GM12878 (cell line): ENCODE measurements at regions not wholly inside any gene's neighbourhood (a gene's known extent, or its start where the extent isn't known, plus 50 kb on each side); places are given as distances from the start of the nearest gene placed in this dataset.

Experiments
- ATAC-seq: fragments of 200-7000 bp; cut with Tn5 transposase; 3 replicates; pipeline ENCODE4 v1.9.1; 2020; ENCODE audit warnings: mild to moderate bottlenecking, moderate library complexity
- BruUV-seq: library from RNA; stranded (reverse); fragments of 400-500 nt; replicated peaks from 2 replicates; lab custom pipeline; 2021; lab: Mats Ljungman, UMichigan
- CTCF ChIA-PET: fragments of 300-600 bp; sonication (Branson Sonifier 250); formaldehyde crosslinking; extraction: SDS; loops from one replicate; lab custom pipeline; 2021; ENCODE audit warnings: inconsistent platforms; lab: Yijun Ruan, JAX
- POLR2A ChIA-PET: fragments of 350-600 bp; formaldehyde crosslinking; extraction: SDS; loops from one replicate; lab custom pipeline; 2021; ENCODE audit warnings: inconsistent platforms; lab: Charles Lee
- RAD21 ChIA-PET: fragments of 300-600 bp; sonication (Branson Sonifier 250); formaldehyde crosslinking; loops from one replicate; lab custom pipeline; 2023; ENCODE audit warnings: antibody characterized with exemption; ENCODE audit not compliant: unreplicated experiment; lab: Charles Lee
- SMC1A ChIA-PET: fragments of 300-600 bp; sonication (Branson Sonifier 250); formaldehyde crosslinking; loops from one replicate; lab custom pipeline; 2023; ENCODE audit not compliant: unreplicated experiment, uncharacterized antibody; lab: Charles Lee
- DNase-seq: peaks from one replicate; pipeline ENCODE4 v3.0.0-alpha.2; 2011; ENCODE audit warnings: low read depth, low spot score
- FAIRE-seq: peaks from 3 replicates; lab custom pipeline; 2011; peaks lifted over from hg19 to GRCh38; lab: Jason Lieb, UNC
- H2AFZ ChIP-seq: 2 replicates; pipeline ENCODE4 v1.6.0; 2011; ENCODE audit warnings: low read depth, low read length, control low read depth; ENCODE audit not compliant: control insufficient read depth
- H3K27ac ChIP-seq: 2 replicates; pipeline ENCODE4 v1.5.1; 2011; ENCODE audit warnings: control low read depth; ENCODE audit not compliant: control insufficient read depth, insufficient read depth
- H3K27me3 ChIP-seq, 2 experiments: replicated peaks in 1 of 2; 2 replicates each; pipeline versions ENCODE4 v1.6.0 to v1.6.1; 2011; ENCODE audit warnings: low read length in 1 of 2; ENCODE audit not compliant: control insufficient read depth in 2 of 2, insufficient read depth in 2 of 2
- H3K36me3 ChIP-seq, 2 experiments: 2 replicates each; pipeline ENCODE4 v1.5.1; 2011; ENCODE audit warnings: low read length in 1 of 2; ENCODE audit not compliant: control insufficient read depth in 2 of 2, insufficient read depth in 2 of 2
- H3K4me1 ChIP-seq: 2 replicates; pipeline ENCODE4 v1.6.1; 2011; ENCODE audit warnings: mild to moderate bottlenecking, low read length, moderate library complexity, mixed read lengths; ENCODE audit not compliant: control insufficient read depth, insufficient read depth
- H3K4me2 ChIP-seq: 2 replicates; pipeline ENCODE4 v1.6.0; 2011; ENCODE audit warnings: control low read depth; ENCODE audit not compliant: control insufficient read depth, insufficient read depth
- H3K4me3 ChIP-seq: fragments of 200-600 bp; sonication (generic); 2 replicates; pipeline ENCODE4 v1.5.1; 2016
- H3K79me2 ChIP-seq: 2 replicates; pipeline ENCODE4 v1.6.0; 2011; ENCODE audit warnings: low read length; ENCODE audit not compliant: control insufficient read depth, insufficient read depth
- H3K9ac ChIP-seq: 2 replicates; pipeline ENCODE4 v1.8.0; 2011; ENCODE audit warnings: low read length, control low read depth, mixed read lengths; ENCODE audit not compliant: control insufficient read depth, insufficient read depth
- H3K9me3 ChIP-seq: replicated peaks from 3 replicates; pipeline ENCODE4 v1.5.1; 2011; ENCODE audit warnings: mild to moderate bottlenecking, low read length; ENCODE audit not compliant: control insufficient read depth, insufficient read depth
- H4K20me1 ChIP-seq: 2 replicates; pipeline ENCODE4 v1.6.0; 2011; ENCODE audit not compliant: control insufficient read depth, insufficient read depth
- BCL3 ChIP-seq: IDR thresholded peaks from 2 replicates; pipeline ENCODE4 v1.6.1; 2011; ENCODE audit warnings: borderline replicate concordance, low read depth, mild to moderate bottlenecking, moderate library complexity, low read length; ENCODE audit not compliant: insufficient read depth, poor library complexity, severe bottlenecking
- BMI1 ChIP-seq: fragments of 450-650 bp; IDR thresholded peaks from 2 replicates; pipeline ENCODE4 v1.6.1; 2016; ENCODE audit warnings: mild to moderate bottlenecking, moderate library complexity, borderline replicate concordance
- CHD2 ChIP-seq: IDR thresholded peaks from 2 replicates; pipeline ENCODE4 v1.6.1; 2011; ENCODE audit warnings: low read depth, low read length, improper control_type of control experiment, borderline replicate concordance
- CREM ChIP-seq: IDR thresholded peaks from 2 replicates; pipeline ENCODE4 v1.6.1; 2014; ENCODE audit warnings: antibody characterized with exemption, low read depth
- E2F4 ChIP-seq: IDR thresholded peaks from 2 replicates; pipeline ENCODE4 v1.6.1; 2012; ENCODE audit warnings: low read depth, low read length, improper control_type of control experiment
- ESRRA ChIP-seq: IDR thresholded peaks from 2 replicates; pipeline ENCODE4 v1.6.1; 2012; ENCODE audit warnings: mild to moderate bottlenecking, low read length, improper control_type of control experiment
- HCFC1 ChIP-seq: fragments of 150-350 bp; IDR thresholded peaks from 2 replicates; pipeline ENCODE4 v1.6.1; 2014; ENCODE audit warnings: low read length
- MXI1 ChIP-seq: fragments of 150-350 bp; IDR thresholded peaks from 2 replicates; pipeline ENCODE4 v1.6.1; 2011; ENCODE audit warnings: low read depth, mild to moderate bottlenecking, inconsistent platforms, low read length, improper control_type of control experiment
- NFXL1 ChIP-seq: fragments of 450-650 bp; IDR thresholded peaks from 2 replicates; pipeline ENCODE4 v1.6.1; 2017; ENCODE audit warnings: antibody characterized with exemption, mild to moderate bottlenecking, borderline replicate concordance
- NFYA ChIP-seq: IDR thresholded peaks from 2 replicates; pipeline ENCODE4 v1.6.1; 2011; ENCODE audit warnings: low read depth, mild to moderate bottlenecking, low read length, improper control_type of control experiment, borderline replicate concordance
- POU2F2 ChIP-seq: IDR thresholded peaks from 3 replicates; pipeline ENCODE4 v1.6.1; 2011; ENCODE audit warnings: low read depth, mild to moderate bottlenecking, low read length, borderline replicate concordance
- RBBP5 ChIP-seq: fragments of 200-600 bp; sonication (generic); conservative IDR thresholded peaks from 2 replicates; pipeline ENCODE4 v1.6.1; 2016
- TCF12 ChIP-seq: IDR thresholded peaks from 2 replicates; pipeline ENCODE4 v1.6.1; 2011; ENCODE audit warnings: low read depth, mild to moderate bottlenecking, low read length
- WGBS: methylation state at CpG from one replicate; pipeline ENCODE4 v1.1.6; 2016; ENCODE audit warnings: low lambda C conversion rate; ENCODE audit not compliant: insufficient replicate concordance, insufficient coverage; ENCODE audit errors: missing lambda C conversion rate; 5-methylcytosine and 5-hydroxymethylcytosine counted together
- in situ Hi-C: fragments of 300-500 bp; cut with MboI; formaldehyde crosslinking; loops from 9 replicates; pipeline ENCODE4 v1.14.3; 2018; ENCODE audit warnings: mixed read lengths
- intact Hi-C: fragments of 100-400 bp; cut with micrococcal nuclease; formaldehyde crosslinking; loops from one replicate; pipeline ENCODE4 v1.14.2; 2022; ENCODE audit not compliant: unreplicated experiment

GRCh38 chr4:52311464-52312125 is 260.5 kb downstream of the SPATA18 start:
- Histone ChIP-seq H3K79me2 (no peaks in the 10 kb centered on the region), H3K36me3 (no peaks in the 10 kb centered on the region), H3K27me3 (no peaks in the 10 kb centered on the region), H3K4me1 (no peaks in the 10 kb centered on the region), H3K4me3 (no peak overlapping the region), H3K9me3 (no peaks in the 10 kb centered on the region), H3K4me2 (no peak overlapping the region), H4K20me1 (no peaks in the 10 kb centered on the region), H3K27ac (no peak overlapping the region), H2AFZ (no peak overlapping the region), H3K9ac (no peak overlapping the region)
- 0% methylated on average over 2 of the region's 2 CpGs for WGBS
- DNase-seq (no peak), FAIRE-seq (no peak), ATAC-seq (no peak)
- ChIA-PET SMC1A (no interaction called here), CTCF (no interaction called here), RAD21 (interaction anchor here (0.6 kb wide), 1 partner anchor 60 kb away, joined by 5 read pairs; no protein-coding TSS in a partner anchor), POLR2A (no interaction called here)
- no TSS peak for BruUV-seq
- in situ Hi-C loops (no loop called here), intact Hi-C loops (no loop called here)
- TF ChIP-seq E2F4 (no peak), HCFC1 (no peak), BMI1 (no peak)

GRCh38 chr4:52312722-52313121 is 261.6 kb downstream of the SPATA18 start:
- ChIA-PET SMC1A (no interaction called here), RAD21 (no interaction called here), CTCF (no interaction called here), POLR2A (no interaction called here)
- Histone ChIP-seq H3K9ac (no peak overlapping the region), H4K20me1 (no peaks in the 10 kb centered on the region), H3K4me2 (no peak overlapping the region), H2AFZ (no peak overlapping the region), H3K4me1 (no peaks in the 10 kb centered on the region), H3K79me2 (no peaks in the 10 kb centered on the region), H3K27me3 (no peaks in the 10 kb centered on the region), H3K36me3 (no peaks in the 10 kb centered on the region), H3K4me3 (no peak overlapping the region), H3K27ac (no peak overlapping the region), H3K9me3 (no peaks in the 10 kb centered on the region)
- 0% methylated on average over 2 of the region's 2 CpGs for WGBS
- ATAC-seq (no peak), FAIRE-seq (no peak), DNase-seq (no peak)
- in situ Hi-C loops (no loop called here), intact Hi-C loops (no loop called here)
- BruUV-seq, result no TSS peak
- TF ChIP-seq BMI1 (no peak), BCL3 (no peak), NFXL1 (no peak), TCF12 (no peak), RBBP5 (no peak), NFYA (no peak), CHD2 (no peak), ESRRA (no peak), POU2F2 (no peak), CREM (no peak), MXI1 (no peak)
